DND-41 (cell line): ENCODE measurements at regions not wholly inside any gene's neighbourhood (a gene's known extent, or its start where the extent isn't known, plus 50 kb on each side); places are given as distances from the start of the nearest gene placed in this dataset.

Experiments used
- EZH2 ChIP-seq: IDR thresholded peaks from 3 replicates; pipeline ENCODE4 v1.6.1; 2012; ENCODE audit warnings: borderline replicate concordance, low read depth, mild to moderate bottlenecking, moderate library complexity, low read length, inconsistent platforms; ENCODE audit not compliant: severe bottlenecking
- TF ChIP-seq, protein P1 (sequence below): IDR thresholded peaks from 2 replicates; pipeline ENCODE4 v1.5.1; 2012; ENCODE audit warnings: borderline replicate concordance, low read length, moderate library complexity, mild to moderate bottlenecking; ENCODE audit not compliant: poor library complexity, severe bottlenecking; ENCODE audit errors: extremely low read depth

DNA sequence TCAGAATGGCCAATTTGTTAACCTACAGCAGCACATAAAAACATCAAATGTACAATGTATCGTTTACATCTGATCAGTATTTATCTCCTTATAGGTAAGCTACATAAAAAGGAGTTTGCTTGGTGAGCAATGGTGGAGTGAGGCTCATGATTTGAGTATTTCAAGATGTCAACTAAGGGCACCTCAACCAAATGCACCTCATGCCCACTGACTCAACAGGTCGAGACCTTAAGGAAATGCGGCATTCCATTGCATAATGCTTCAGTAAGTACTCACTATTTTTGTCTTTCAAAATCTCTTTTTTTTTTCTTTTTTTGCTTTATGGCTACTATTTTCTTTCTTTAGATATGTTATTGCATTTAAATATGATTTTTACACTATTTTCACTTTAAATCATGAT, 181.0 kb upstream of the TLL1 start:
- TF ChIP-seq, protein P1, sequence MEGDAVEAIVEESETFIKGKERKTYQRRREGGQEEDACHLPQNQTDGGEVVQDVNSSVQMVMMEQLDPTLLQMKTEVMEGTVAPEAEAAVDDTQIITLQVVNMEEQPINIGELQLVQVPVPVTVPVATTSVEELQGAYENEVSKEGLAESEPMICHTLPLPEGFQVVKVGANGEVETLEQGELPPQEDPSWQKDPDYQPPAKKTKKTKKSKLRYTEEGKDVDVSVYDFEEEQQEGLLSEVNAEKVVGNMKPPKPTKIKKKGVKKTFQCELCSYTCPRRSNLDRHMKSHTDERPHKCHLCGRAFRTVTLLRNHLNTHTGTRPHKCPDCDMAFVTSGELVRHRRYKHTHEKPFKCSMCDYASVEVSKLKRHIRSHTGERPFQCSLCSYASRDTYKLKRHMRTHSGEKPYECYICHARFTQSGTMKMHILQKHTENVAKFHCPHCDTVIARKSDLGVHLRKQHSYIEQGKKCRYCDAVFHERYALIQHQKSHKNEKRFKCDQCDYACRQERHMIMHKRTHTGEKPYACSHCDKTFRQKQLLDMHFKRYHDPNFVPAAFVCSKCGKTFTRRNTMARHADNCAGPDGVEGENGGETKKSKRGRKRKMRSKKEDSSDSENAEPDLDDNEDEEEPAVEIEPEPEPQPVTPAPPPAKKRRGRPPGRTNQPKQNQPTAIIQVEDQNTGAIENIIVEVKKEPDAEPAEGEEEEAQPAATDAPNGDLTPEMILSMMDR = no peak
- no peak for TF ChIP-seq EZH2
